ENCODE measurements at regions not wholly inside any gene's neighbourhood (a gene's known extent, or its start where the extent isn't known, plus 50 kb on each side); places are given as distances from the start of the nearest gene placed in this dataset.

- no peak for TF ChIP-seq POLR2AphosphoS5 (IDR thresholded peaks at IDR 0.05; ENCODE audit: low read depth)
- no peak for TF ChIP-seq NANOG (IDR thresholded peaks at IDR 0.05; ENCODE audit: borderline replicate concordance)
- TF ChIP-seq, protein P1, sequence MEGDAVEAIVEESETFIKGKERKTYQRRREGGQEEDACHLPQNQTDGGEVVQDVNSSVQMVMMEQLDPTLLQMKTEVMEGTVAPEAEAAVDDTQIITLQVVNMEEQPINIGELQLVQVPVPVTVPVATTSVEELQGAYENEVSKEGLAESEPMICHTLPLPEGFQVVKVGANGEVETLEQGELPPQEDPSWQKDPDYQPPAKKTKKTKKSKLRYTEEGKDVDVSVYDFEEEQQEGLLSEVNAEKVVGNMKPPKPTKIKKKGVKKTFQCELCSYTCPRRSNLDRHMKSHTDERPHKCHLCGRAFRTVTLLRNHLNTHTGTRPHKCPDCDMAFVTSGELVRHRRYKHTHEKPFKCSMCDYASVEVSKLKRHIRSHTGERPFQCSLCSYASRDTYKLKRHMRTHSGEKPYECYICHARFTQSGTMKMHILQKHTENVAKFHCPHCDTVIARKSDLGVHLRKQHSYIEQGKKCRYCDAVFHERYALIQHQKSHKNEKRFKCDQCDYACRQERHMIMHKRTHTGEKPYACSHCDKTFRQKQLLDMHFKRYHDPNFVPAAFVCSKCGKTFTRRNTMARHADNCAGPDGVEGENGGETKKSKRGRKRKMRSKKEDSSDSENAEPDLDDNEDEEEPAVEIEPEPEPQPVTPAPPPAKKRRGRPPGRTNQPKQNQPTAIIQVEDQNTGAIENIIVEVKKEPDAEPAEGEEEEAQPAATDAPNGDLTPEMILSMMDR (conservative IDR thresholded peaks at IDR 0.05; ENCODE audit: low read depth in 2 of 2): no peak
- TF ChIP-seq EZH2phosphoT487 (IDR thresholded peaks at IDR 0.05; ENCODE audit: unreplicated experiment): no peak
- no peak for TF ChIP-seq EZH2 (IDR thresholded peaks at IDR 0.05; ENCODE audit: low read depth, unreplicated experiment)
- TF ChIP-seq ZNF331 (CRISPR knock-in tag; IDR thresholded peaks at IDR 0.05; ENCODE audit: low read depth): no peak
These were observed 134.4 kb downstream of the ERMARD start for GRCh38 chr6:169885831-169886230.

All from GM23338 (cell line).